ENCODE measurements at regions not wholly inside any gene's neighbourhood (a gene's known extent, or its start where the extent isn't known, plus 50 kb on each side); places are given as distances from the start of the nearest gene placed in this dataset.

- in situ Hi-C loops (cut with HindIII; ENCODE audit: low pct_unique_long_range_greater_than_20kb, low sequenced_read_pairs): no loop called here
- no peak for DNase-seq (ENCODE audit: low read depth)
Observed at GRCh38 chr2:220935789-220936321, 636.2 kb downstream of the EPHA4 start.

GRCh38 chr2:220936641-220937197, 635.4 kb downstream of the EPHA4 start:
- DNase-seq (ENCODE audit: low read depth): no peak
- in situ Hi-C loops (cut with HindIII; ENCODE audit: low pct_unique_long_range_greater_than_20kb, low sequenced_read_pairs): no loop called here

- in situ Hi-C loops (cut with HindIII; ENCODE audit: low pct_unique_long_range_greater_than_20kb, low sequenced_read_pairs): no loop called here
- no peak for DNase-seq (ENCODE audit: low read depth)
Observed at GRCh38 chr2:220937245-220937644, 634.9 kb downstream of the EPHA4 start.

GRCh38 chr2:220940646-220941045, 631.5 kb downstream of the EPHA4 start:
- in situ Hi-C loops (cut with HindIII; ENCODE audit: low pct_unique_long_range_greater_than_20kb, low sequenced_read_pairs): no loop called here
- no peak for DNase-seq (ENCODE audit: low read depth)

GRCh38 chr2:220941683-220942082, 630.4 kb downstream of the EPHA4 start:
- DNase-seq (ENCODE audit: low read depth): no peak
- in situ Hi-C loops (cut with HindIII; ENCODE audit: low pct_unique_long_range_greater_than_20kb, low sequenced_read_pairs): no loop called here

GRCh38 chr2:220946552-220946951, 625.6 kb downstream of the EPHA4 start:
- in situ Hi-C loops (cut with HindIII; ENCODE audit: low pct_unique_long_range_greater_than_20kb, low sequenced_read_pairs): no loop called here
- DNase-seq (ENCODE audit: low read depth): peak; percentile 8

GRCh38 chr2:220948579-220948978, 623.5 kb downstream of the EPHA4 start:
- DNase-seq (ENCODE audit: low read depth): no peak
- in situ Hi-C loops (cut with HindIII; ENCODE audit: low pct_unique_long_range_greater_than_20kb, low sequenced_read_pairs): no loop called here

- no peak for DNase-seq (ENCODE audit: low read depth)
- in situ Hi-C loops (cut with HindIII; ENCODE audit: low pct_unique_long_range_greater_than_20kb, low sequenced_read_pairs): no loop called here
Observed at GRCh38 chr2:220949466-220949865, 622.6 kb downstream of the EPHA4 start.

- no peak for DNase-seq (ENCODE audit: low read depth)
- in situ Hi-C loops (cut with HindIII; ENCODE audit: low pct_unique_long_range_greater_than_20kb, low sequenced_read_pairs): no loop called here
Observed at GRCh38 chr2:220955776-220956175, 616.3 kb downstream of the EPHA4 start.

GRCh38 chr2:220956429-220956828, 615.7 kb downstream of the EPHA4 start:
- DNase-seq (ENCODE audit: low read depth): no peak
- in situ Hi-C loops (cut with HindIII; ENCODE audit: low pct_unique_long_range_greater_than_20kb, low sequenced_read_pairs): no loop called here

GRCh38 chr2:220959391-220959802, 612.7 kb downstream of the EPHA4 start:
- in situ Hi-C loops (cut with HindIII; ENCODE audit: low pct_unique_long_range_greater_than_20kb, low sequenced_read_pairs): no loop called here
- no peak for DNase-seq (ENCODE audit: low read depth)

- in situ Hi-C loops (cut with HindIII; ENCODE audit: low pct_unique_long_range_greater_than_20kb, low sequenced_read_pairs): no loop called here
Observed at GRCh38 chr2:220961143-220961860, 610.8 kb downstream of the EPHA4 start.

GRCh38 chr2:220962556-220962955, 609.5 kb downstream of the EPHA4 start:
- no peak for DNase-seq (ENCODE audit: low read depth)
- in situ Hi-C loops (cut with HindIII; ENCODE audit: low pct_unique_long_range_greater_than_20kb, low sequenced_read_pairs): no loop called here

More at GRCh38 chr2:220961143-220961860, 610.8 kb downstream of the EPHA4 start:
- no peak for DNase-seq (ENCODE audit: low read depth)

- DNase-seq (ENCODE audit: low read depth): no peak
- in situ Hi-C loops (cut with HindIII; ENCODE audit: low pct_unique_long_range_greater_than_20kb, low sequenced_read_pairs): no loop called here
Observed at GRCh38 chr2:220963076-220963475, 609.0 kb downstream of the EPHA4 start.

- in situ Hi-C loops (cut with HindIII; ENCODE audit: low pct_unique_long_range_greater_than_20kb, low sequenced_read_pairs): no loop called here
- DNase-seq (ENCODE audit: low read depth): no peak
Observed at GRCh38 chr2:220963930-220964329, 608.2 kb downstream of the EPHA4 start.

- DNase-seq (ENCODE audit: low read depth): peak; percentile 14
- in situ Hi-C loops (cut with HindIII; ENCODE audit: low pct_unique_long_range_greater_than_20kb, low sequenced_read_pairs): no loop called here
Observed at GRCh38 chr2:220966636-220967035, 605.5 kb downstream of the EPHA4 start.

- in situ Hi-C loops (cut with HindIII; ENCODE audit: low pct_unique_long_range_greater_than_20kb, low sequenced_read_pairs): no loop called here
- DNase-seq (ENCODE audit: low read depth): no peak
Observed at GRCh38 chr2:220969348-220969747, 602.8 kb downstream of the EPHA4 start.

GRCh38 chr2:220980966-220981675, 591.0 kb downstream of the EPHA4 start:
- no peak for DNase-seq (ENCODE audit: low read depth)
- in situ Hi-C loops (cut with HindIII; ENCODE audit: low pct_unique_long_range_greater_than_20kb, low sequenced_read_pairs): no loop called here

GRCh38 chr2:220981926-220982325, 590.2 kb downstream of the EPHA4 start:
- in situ Hi-C loops (cut with HindIII; ENCODE audit: low pct_unique_long_range_greater_than_20kb, low sequenced_read_pairs): no loop called here
- DNase-seq (ENCODE audit: low read depth): peak; percentile 28
